GM18502 (cell line): ENCODE measurements at regions not wholly inside any gene's neighbourhood (a gene's known extent, or its start where the extent isn't known, plus 50 kb on each side); places are given as distances from the start of the nearest gene placed in this dataset.

ENCODE experiments used
- ATAC-seq: cut with Tn5 transposase; IDR thresholded peaks from one replicate; pipeline ENCODE4 v1.9.1; 2021; ENCODE audit warnings: mild to moderate bottlenecking; ENCODE audit not compliant: unreplicated experiment, poor library complexity

DNA sequence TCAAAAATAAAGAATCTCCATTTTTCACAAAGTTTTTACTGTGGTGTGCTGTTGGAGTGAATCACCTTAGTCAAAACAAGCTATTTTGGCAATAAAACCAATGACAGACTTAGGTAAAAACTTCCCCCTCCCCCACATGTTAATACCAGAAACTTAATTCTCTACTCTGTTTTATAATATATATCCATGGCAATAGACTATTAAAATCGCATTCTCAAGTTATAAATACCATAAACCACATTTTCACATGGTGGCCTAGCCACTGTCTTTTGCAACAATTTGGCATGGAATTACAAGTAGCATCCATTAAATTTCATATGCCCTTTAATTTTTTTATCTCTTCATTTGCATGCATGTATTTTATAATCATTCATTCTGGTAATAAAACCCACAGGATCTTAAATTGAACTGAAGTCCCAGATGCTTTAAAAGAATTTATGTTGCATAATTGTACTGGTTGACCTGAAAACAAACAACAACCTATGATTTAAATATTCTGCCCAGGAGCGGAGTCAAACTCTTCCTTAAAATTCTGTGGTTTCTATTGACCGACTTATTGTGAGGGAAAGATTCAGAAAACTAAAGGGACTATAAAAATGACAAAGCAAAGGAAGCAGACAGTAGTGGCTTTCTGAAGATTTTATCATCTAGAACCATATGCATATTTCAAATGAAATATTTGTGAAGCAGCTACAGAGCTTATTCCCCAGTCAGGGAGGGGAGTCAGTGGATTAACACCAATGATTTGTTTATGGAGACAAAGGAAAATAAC lies 229.0 kb upstream of the TBL1XR1 start:
- no peak for ATAC-seq

- peak; percentile 99 for ATAC-seq
Measured at GRCh38 chr3:177426878-177427495, 229.7 kb upstream of the TBL1XR1 start.

DNA sequence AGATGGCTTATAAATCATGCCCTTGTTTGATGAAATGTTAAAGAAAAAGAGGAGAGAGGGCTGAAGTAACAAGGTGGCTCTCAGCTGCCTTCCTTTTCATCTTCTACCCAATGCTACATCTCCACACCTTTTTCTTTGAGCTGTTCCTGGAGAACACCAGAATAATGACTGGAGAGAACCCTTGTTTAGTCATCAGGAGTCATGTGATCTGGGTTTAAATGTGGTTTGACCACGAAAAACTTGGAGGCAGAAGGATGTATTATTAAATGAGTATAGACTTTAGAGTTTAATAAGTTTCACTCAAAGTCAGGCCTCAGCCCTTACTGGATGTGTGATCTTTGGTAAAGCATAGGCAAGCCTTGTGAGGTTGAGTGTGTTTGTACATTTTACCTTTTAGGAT lies 230.3 kb upstream of the TBL1XR1 start:
- ATAC-seq, result no peak

- ATAC-seq, result no peak
Measured at GRCh38 chr3:177429079-177429478, 231.8 kb upstream of the TBL1XR1 start.

DNA sequence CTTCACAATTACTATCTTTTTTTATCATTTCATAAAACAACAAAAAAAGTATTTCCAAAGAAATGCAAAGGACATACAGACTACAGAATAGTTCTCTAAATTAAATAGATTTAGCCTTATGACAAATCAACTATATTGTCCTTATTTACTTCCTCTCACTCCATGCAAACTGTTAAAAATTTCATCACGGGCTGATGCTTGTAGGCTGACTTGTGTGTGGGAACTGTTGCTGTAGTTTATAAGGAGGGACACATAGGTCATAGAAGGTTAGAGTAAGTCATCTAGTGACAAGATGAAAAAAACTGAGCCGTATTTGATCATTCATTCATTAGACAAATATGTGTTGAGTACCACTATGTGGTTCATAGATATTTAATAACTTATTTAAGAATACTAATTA lies 232.5 kb upstream of the TBL1XR1 start:
- ATAC-seq, result no peak

DNA sequence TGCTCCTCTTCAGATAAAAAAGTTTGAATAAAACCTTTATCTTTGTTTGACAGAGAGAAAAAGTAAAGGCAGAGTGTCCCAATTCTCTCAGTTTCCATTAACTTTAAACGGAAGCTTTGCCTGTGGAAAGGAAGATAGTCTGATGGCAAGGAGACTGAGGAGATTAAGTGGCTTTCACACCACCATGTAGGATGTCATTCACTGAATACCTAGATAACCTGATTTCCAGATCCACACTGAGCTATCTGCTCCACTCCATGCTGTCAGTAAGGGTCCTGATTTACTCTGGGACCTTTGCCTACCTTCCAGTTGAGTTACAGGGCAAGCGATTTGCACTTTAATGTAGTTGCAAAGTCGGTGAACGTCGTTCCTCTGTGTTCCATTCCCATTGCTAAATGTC lies 233.4 kb upstream of the TBL1XR1 start:
- no peak for ATAC-seq

- no peak for ATAC-seq
Measured at GRCh38 chr3:177431525-177432176, 234.4 kb upstream of the TBL1XR1 start.

- no peak for ATAC-seq
Measured at GRCh38 chr3:177435301-177435700, 238.0 kb upstream of the TBL1XR1 start.

- ATAC-seq, result no peak
Measured at GRCh38 chr3:177437513-177438337, 240.4 kb upstream of the TBL1XR1 start.

DNA sequence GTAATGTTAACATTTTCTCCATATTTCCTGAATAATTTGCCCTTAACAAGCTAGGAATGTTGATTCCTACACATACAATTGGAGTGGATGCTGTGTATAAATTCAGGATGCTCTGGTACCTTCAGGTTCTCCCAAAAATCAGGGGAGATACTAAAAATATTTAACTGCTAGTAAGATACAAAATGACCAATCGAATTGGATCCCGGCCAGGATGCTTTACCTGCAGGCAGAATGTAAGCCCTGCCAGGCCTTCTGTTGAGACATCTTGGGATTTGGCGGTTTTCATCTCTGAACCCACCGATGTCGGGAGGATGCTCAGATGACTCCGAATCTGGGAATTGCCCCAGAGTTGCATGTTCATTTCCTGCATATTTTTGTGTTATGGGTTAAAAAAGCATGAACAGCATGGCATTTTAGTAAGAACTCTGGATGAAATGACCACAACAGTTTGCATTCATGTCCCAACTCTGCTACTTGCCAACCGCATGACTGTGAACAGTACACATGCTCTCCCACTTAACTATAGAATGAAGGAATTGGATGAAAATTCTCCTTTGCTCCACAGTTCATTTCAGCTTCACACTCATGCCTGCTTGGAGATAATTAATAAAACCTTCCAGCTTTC lies 241.4 kb upstream of the TBL1XR1 start:
- ATAC-seq, result no peak

DNA sequence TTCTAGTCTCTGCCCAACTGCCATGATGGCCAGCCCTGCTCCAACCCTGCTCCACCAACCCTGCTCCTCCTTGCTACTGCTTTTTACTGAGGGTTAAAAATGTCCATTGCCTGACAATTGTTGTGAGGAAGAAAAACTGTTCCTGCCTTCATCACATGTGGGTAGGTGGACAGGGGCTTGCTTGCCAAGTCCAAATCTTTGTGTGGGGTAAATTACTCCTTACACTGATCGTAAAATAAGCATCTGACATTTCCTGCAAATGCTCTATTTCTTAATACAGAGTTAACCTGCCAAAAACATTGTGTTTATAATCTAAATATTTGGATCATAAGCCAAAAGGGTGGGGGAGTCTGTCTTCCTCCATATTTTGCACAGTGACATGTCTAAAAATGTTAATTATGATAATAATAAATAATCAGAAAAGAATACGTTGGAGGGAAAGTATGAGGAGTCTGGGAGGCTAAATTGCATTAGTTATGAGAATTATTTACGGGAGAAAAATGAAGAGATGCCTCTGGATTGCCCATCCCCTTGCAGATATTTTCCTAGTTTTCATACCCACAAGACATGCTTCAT lies 242.5 kb upstream of the TBL1XR1 start:
- no peak for ATAC-seq

- ATAC-seq, result no peak
Measured at GRCh38 chr3:177440456-177441104, 243.3 kb upstream of the TBL1XR1 start.

DNA sequence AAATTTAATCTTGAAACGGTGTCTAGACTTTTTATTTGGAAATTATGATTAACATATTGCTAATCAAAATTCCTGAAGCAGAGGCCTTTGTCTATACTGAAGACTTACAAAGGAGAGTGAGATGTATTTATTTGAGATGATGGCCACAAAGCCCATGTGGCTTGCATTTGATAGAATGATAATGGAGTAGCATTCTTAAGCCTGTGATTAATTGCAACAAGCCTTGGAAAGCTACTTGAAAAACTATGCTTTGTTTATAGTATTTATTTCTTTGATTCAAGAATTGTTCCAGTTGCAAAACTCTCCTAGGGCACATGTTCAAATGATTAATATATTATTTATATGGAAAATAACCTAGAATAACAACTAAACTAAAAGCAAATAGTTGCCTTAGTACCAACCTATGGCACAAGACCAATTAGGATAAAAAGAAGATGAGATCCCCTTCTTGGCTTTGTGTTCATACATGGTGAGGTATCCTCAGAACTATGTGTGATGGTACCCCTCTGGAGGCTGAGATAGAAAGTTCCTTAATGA lies 244.1 kb upstream of the TBL1XR1 start:
- ATAC-seq, result no peak

- peak; percentile 99 for ATAC-seq
Measured at GRCh38 chr3:177441813-177442646, 244.7 kb upstream of the TBL1XR1 start.

- ATAC-seq, result no peak
Measured at GRCh38 chr3:177443469-177443868, 246.2 kb upstream of the TBL1XR1 start.

DNA sequence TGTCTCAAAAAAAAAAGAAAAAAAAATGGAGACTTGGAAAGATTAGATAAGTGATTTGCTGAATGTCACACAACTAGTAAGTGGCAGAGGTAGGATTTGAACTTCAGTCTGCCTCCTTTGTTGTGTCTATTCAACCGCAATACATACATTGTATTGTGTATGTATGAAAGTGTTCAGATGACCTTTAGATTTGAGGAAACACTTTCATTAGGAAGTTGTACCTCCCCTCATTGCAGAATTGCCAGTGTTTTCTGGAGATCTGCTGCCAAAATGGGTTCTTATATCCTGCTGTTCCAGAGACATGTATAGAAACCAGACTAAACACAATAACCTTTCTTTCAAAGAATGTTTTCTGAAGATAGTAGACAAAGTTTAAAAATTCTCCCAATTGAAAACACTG lies 247.4 kb upstream of the TBL1XR1 start:
- no peak for ATAC-seq

DNA sequence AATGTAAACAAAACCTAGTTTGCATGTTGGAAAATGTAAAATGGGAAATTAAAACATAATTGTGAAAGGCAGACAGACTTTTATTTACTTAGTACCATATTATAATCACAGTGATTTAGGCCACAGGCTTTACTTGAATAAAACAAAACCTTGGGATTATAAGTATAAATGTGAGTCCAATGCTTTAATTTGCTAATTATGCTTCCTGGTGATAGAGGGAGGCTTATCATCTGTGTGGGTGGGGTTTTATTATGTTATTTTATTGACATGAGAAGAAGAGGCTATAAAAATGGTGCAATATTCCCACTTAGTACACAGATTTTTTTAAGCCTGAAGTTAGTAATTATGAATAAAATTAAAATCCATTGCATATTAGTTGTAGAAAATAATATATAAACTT lies 248.3 kb upstream of the TBL1XR1 start:
- no peak for ATAC-seq

GRCh38 chr3:177446165-177446601 lies 248.9 kb upstream of the TBL1XR1 start:
- ATAC-seq, result no peak
